ENCODE measurements at regions not wholly inside any gene's neighbourhood (a gene's known extent, or its start where the extent isn't known, plus 50 kb on each side); places are given as distances from the start of the nearest gene placed in this dataset.
"Not testable (repeated sequence)": the region's sequence is repeated elsewhere in the genome, so short reads cannot be mapped to it uniquely, and the experiment has no call there.

- H3K4me1 Mint-ChIP-seq (ENCODE audit: low read depth): no peaks in the 10 kb centered on the region
- no peaks in the 10 kb centered on the region for H3K27me3 Mint-ChIP-seq
- H3K4me3 Mint-ChIP-seq: no peak overlapping the region
- H3K27ac Mint-ChIP-seq: no peak overlapping the region
- H3K9me3 Mint-ChIP-seq (ENCODE audit: low read depth): no peaks in the 10 kb centered on the region
- no peaks in the 10 kb centered on the region for H3K36me3 Mint-ChIP-seq
Measured at GRCh38 chr3:20844851-20845250, 658.8 kb upstream of the SGO1 start.

GRCh38 chr3:20842594-20843436 lies 656.8 kb upstream of the SGO1 start:
- no peaks in the 10 kb centered on the region for H3K27me3 Mint-ChIP-seq
- H3K27ac Mint-ChIP-seq: no peak overlapping the region
- no peaks in the 10 kb centered on the region for H3K4me1 Mint-ChIP-seq (ENCODE audit: low read depth)
- no peaks in the 10 kb centered on the region for H3K9me3 Mint-ChIP-seq (ENCODE audit: low read depth)
- no peak overlapping the region for H3K4me3 Mint-ChIP-seq
- no peaks in the 10 kb centered on the region for H3K36me3 Mint-ChIP-seq

- Mint-ChIP-seq H3K27me3 (no peaks in the 10 kb centered on the region), H3K36me3 (no peaks in the 10 kb centered on the region), H3K27ac (no peak overlapping the region), H3K4me3 (no peak overlapping the region), H3K9me3 (ENCODE audit: low read depth) (no peaks in the 10 kb centered on the region), H3K4me1 (ENCODE audit: low read depth) (no peaks in the 10 kb centered on the region)
Measured at GRCh38 chr3:20842002-20842401, 656.0 kb upstream of the SGO1 start.

GRCh38 chr3:20837676-20838302 lies 651.8 kb upstream of the SGO1 start:
- no peak overlapping the region for H3K4me3 Mint-ChIP-seq
- H3K27ac Mint-ChIP-seq: no peak overlapping the region
- no peaks in the 10 kb centered on the region for H3K36me3 Mint-ChIP-seq
- H3K27me3 Mint-ChIP-seq: no peaks in the 10 kb centered on the region
- peaks cover 4% of the 10 kb centered on the region for H3K9me3 Mint-ChIP-seq (ENCODE audit: low read depth)
- no peaks in the 10 kb centered on the region for H3K4me1 Mint-ChIP-seq (ENCODE audit: low read depth)

GRCh38 chr3:20836801-20837200 lies 650.8 kb upstream of the SGO1 start:
- H3K9me3 Mint-ChIP-seq (ENCODE audit: low read depth): peaks cover 4% of the 10 kb centered on the region
- H3K27ac Mint-ChIP-seq: no peak overlapping the region
- H3K27me3 Mint-ChIP-seq: no peaks in the 10 kb centered on the region
- no peaks in the 10 kb centered on the region for H3K4me1 Mint-ChIP-seq (ENCODE audit: low read depth)
- H3K36me3 Mint-ChIP-seq: no peaks in the 10 kb centered on the region
- no peak overlapping the region for H3K4me3 Mint-ChIP-seq

GRCh38 chr3:20832963-20833362 lies 647.0 kb upstream of the SGO1 start:
- H3K4me1 Mint-ChIP-seq (ENCODE audit: low read depth): no peaks in the 10 kb centered on the region
- no peaks in the 10 kb centered on the region for H3K27me3 Mint-ChIP-seq
- no peak overlapping the region for H3K27ac Mint-ChIP-seq
- H3K4me3 Mint-ChIP-seq: no peak overlapping the region
- peaks cover 9% of the 10 kb centered on the region for H3K9me3 Mint-ChIP-seq (ENCODE audit: low read depth)
- peaks cover 2% of the 10 kb centered on the region for H3K36me3 Mint-ChIP-seq

DNA sequence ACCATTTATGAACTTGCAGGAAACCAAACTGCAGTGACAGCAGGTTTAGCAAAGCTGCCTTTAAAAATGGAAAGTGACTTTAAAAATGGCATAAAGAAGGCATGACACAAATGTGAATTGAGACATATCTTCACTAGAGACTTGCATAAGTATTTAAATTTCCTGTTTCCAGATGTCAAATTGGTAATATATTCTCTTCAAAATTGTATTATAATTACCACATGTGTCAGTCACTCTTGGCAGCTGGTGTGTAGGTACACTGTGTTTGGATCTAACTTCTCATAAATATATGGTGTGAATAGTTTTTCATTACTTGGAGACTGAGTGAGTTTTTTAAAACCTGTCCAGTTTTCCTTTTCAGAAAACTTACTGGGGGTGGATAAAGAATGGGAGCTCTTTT lies 636.2 kb upstream of the SGO1 start:
- peaks cover 21% of the 10 kb centered on the region for H3K9me3 Mint-ChIP-seq (ENCODE audit: low read depth)
- peaks cover 7% of the 10 kb centered on the region for H3K36me3 Mint-ChIP-seq
- no peak overlapping the region for H3K4me3 Mint-ChIP-seq
- H3K27me3 Mint-ChIP-seq: no peaks in the 10 kb centered on the region
- H3K27ac Mint-ChIP-seq: no peak overlapping the region
- no peaks in the 10 kb centered on the region for H3K4me1 Mint-ChIP-seq (ENCODE audit: low read depth)

DNA sequence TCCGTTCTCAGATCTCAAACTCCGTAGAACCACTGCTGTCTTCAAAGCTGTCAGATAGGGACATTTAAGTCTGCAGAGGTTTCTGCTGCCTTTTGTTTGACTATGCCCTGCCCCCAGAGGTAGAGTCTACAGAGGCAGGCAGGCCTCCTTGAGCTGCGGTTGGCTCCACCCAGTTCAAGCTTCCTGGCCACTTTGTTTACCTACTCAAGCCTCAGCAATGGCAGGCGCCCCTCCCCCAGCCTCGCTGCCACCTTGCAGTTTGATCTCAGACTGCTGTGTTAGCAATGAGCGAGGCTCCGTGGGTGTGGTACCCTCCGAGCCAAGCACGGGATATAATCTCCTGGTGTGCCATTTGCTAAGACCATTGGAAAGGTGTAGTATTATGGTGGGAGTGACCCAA lies 634.9 kb upstream of the SGO1 start:
- H3K9me3 Mint-ChIP-seq (ENCODE audit: low read depth): peaks cover 21% of the 10 kb centered on the region
- H3K27me3 Mint-ChIP-seq; H3K4me1 Mint-ChIP-seq (ENCODE audit: low read depth); H3K36me3 Mint-ChIP-seq; H3K4me3 Mint-ChIP-seq; H3K27ac Mint-ChIP-seq: not testable (repeated sequence)

GRCh38 chr3:20811631-20812030 lies 625.6 kb upstream of the SGO1 start:
- Mint-ChIP-seq H3K36me3 (no peaks in the 10 kb centered on the region), H3K4me1 (ENCODE audit: low read depth) (no peaks in the 10 kb centered on the region), H3K27ac (no peak overlapping the region), H3K27me3 (no peaks in the 10 kb centered on the region), H3K4me3 (no peak overlapping the region), H3K9me3 (ENCODE audit: low read depth) (peaks cover 9% of the 10 kb centered on the region)

- Mint-ChIP-seq H3K27me3 (no peaks in the 10 kb centered on the region), H3K27ac (no peak overlapping the region), H3K4me3 (no peak overlapping the region), H3K4me1 (ENCODE audit: low read depth) (no peaks in the 10 kb centered on the region), H3K9me3 (ENCODE audit: low read depth) (peaks cover 9% of the 10 kb centered on the region), H3K36me3 (no peaks in the 10 kb centered on the region)
Measured at GRCh38 chr3:20811006-20811405, 625.0 kb upstream of the SGO1 start.

GRCh38 chr3:20810555-20810954 lies 624.5 kb upstream of the SGO1 start:
- Mint-ChIP-seq H3K4me3 (no peak overlapping the region), H3K27me3 (no peaks in the 10 kb centered on the region), H3K27ac (no peak overlapping the region), H3K36me3 (no peaks in the 10 kb centered on the region), H3K4me1 (ENCODE audit: low read depth) (no peaks in the 10 kb centered on the region), H3K9me3 (ENCODE audit: low read depth) (peaks cover 9% of the 10 kb centered on the region)

DNA sequence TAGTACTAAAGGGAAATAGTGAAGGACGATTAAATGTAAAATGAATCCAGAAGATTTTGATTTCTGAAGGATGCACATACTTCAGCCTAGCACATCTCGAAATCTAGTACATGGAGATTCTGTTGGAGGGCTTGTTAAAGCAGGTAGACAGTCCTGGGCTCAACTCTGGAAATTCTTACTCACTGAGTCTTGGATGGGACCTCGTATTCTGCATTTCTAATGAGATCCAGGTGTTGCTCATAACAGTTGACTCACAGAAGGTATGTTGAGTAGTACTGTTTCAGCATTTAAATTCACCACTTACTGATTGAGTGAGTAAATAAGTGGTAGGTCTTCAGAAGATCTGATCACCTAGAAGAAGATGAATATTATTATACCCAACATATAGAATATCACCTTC lies 623.4 kb upstream of the SGO1 start:
- H3K4me3 Mint-ChIP-seq: no peak overlapping the region

GRCh38 chr3:20808864-20809263 lies 622.9 kb upstream of the SGO1 start:
- no peaks in the 10 kb centered on the region for H3K4me1 Mint-ChIP-seq (ENCODE audit: low read depth)
- H3K27ac Mint-ChIP-seq: no peak overlapping the region
- no peak overlapping the region for H3K4me3 Mint-ChIP-seq
- peaks cover 13% of the 10 kb centered on the region for H3K9me3 Mint-ChIP-seq (ENCODE audit: low read depth)
- no peaks in the 10 kb centered on the region for H3K36me3 Mint-ChIP-seq
- no peaks in the 10 kb centered on the region for H3K27me3 Mint-ChIP-seq

More for the DNA sequence above, 623.4 kb upstream of the SGO1 start:
- peaks cover 9% of the 10 kb centered on the region for H3K9me3 Mint-ChIP-seq (ENCODE audit: low read depth)
- no peaks in the 10 kb centered on the region for H3K36me3 Mint-ChIP-seq
- H3K27ac Mint-ChIP-seq: no peak overlapping the region
- no peaks in the 10 kb centered on the region for H3K4me1 Mint-ChIP-seq (ENCODE audit: low read depth)
- no peaks in the 10 kb centered on the region for H3K27me3 Mint-ChIP-seq

GRCh38 chr3:20798666-20799065 lies 612.7 kb upstream of the SGO1 start:
- H3K27ac Mint-ChIP-seq: no peak overlapping the region
- no peaks in the 10 kb centered on the region for H3K27me3 Mint-ChIP-seq
- peaks cover 2% of the 10 kb centered on the region for H3K36me3 Mint-ChIP-seq
- H3K4me3 Mint-ChIP-seq: no peak overlapping the region
- H3K4me1 Mint-ChIP-seq (ENCODE audit: low read depth): no peaks in the 10 kb centered on the region
- H3K9me3 Mint-ChIP-seq (ENCODE audit: low read depth): peaks cover 27% of the 10 kb centered on the region

DNA sequence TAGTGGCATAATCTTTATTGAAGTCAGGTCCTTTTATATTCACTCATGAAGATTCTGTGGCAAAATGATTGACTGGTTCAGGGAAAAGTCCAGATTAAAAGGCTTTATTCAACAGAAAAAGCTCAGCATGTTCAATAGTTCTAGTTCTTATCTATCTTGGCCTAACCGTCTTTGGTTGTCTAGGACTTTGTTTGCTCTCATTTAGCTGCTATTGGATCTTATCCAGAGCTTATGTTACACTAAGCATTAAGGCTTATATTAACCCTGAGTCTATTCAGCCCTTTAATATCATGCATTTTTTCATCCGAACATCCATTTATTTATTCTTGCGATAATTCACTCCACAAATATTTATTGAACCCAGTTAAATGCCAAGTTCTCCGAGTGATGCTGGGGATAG lies 601.0 kb upstream of the SGO1 start:
- Mint-ChIP-seq H3K27ac (no peak overlapping the region), H3K36me3 (peaks cover 5% of the 10 kb centered on the region), H3K4me3 (no peak overlapping the region), H3K27me3 (no peaks in the 10 kb centered on the region), H3K9me3 (ENCODE audit: low read depth) (peaks cover 37% of the 10 kb centered on the region), H3K4me1 (ENCODE audit: low read depth) (no peaks in the 10 kb centered on the region)

GRCh38 chr3:20776692-20777091 lies 590.7 kb upstream of the SGO1 start:
- H3K4me1 Mint-ChIP-seq (ENCODE audit: low read depth): no peaks in the 10 kb centered on the region
- H3K9me3 Mint-ChIP-seq (ENCODE audit: low read depth): peaks cover 18% of the 10 kb centered on the region
- H3K36me3 Mint-ChIP-seq: peaks cover 15% of the 10 kb centered on the region
- H3K4me3 Mint-ChIP-seq: no peak overlapping the region
- no peaks in the 10 kb centered on the region for H3K27me3 Mint-ChIP-seq
- no peak overlapping the region for H3K27ac Mint-ChIP-seq
